ENCODE measurements at regions not wholly inside any gene's neighbourhood (a gene's known extent, or its start where the extent isn't known, plus 50 kb on each side); places are given as distances from the start of the nearest gene placed in this dataset.

GRCh38 chr20:7029019-7029418 is 261.5 kb downstream of the BMP2 start:
- peaks cover 2% of the 10 kb centered on the region; the same call in 1 of the 2 replicates for H3K9me3 ChIP-seq (ENCODE audit: control insufficient read depth, insufficient read depth, low read length)
- H3K14ac ChIP-seq (replicated peaks; ENCODE audit: low read depth, low read length): no peak overlapping the region
- ATAC-seq (ENCODE audit: low read depth): no peak
- dilution Hi-C loops (cut with HindIII; ENCODE audit: low sequenced_read_pairs, unreplicated experiment): no loop called here
- H3K4me3 ChIP-seq (ENCODE audit: insufficient read depth, low read depth, low read length): no peak overlapping the region
- in situ Hi-C loops (cut with MboI; ENCODE audit: low sequenced_read_pairs): no loop called here
- no peak overlapping the region for H3K9ac ChIP-seq (ENCODE audit: low read depth, low read length)
- DNase-seq: no peak
- no peak overlapping the region for H2BK15ac ChIP-seq (ENCODE audit: low read depth, low read length)
- H4K20me1 ChIP-seq (ENCODE audit: insufficient read depth, low read length): no peaks in the 10 kb centered on the region
- no peaks in the 10 kb centered on the region for H3K79me1 ChIP-seq (ENCODE audit: low read depth in 1 of 2, low read length in 2 of 2)
- H3K23ac ChIP-seq (ENCODE audit: low read depth, low read length): no peak overlapping the region
- H2BK5ac ChIP-seq (ENCODE audit: low read depth, low read length, poor library complexity, severe bottlenecking): no peak overlapping the region
- no peak overlapping the region for H2AFZ ChIP-seq (replicated peaks; ENCODE audit: low read length, poor library complexity)
- ChIA-PET CTCF (no interaction called here), POLR2A (ENCODE audit: unreplicated experiment) (no interaction called here)
- TF ChIP-seq MXI1 (IDR thresholded peaks at IDR 0.05; ENCODE audit: borderline replicate concordance, low read depth, low read length): no peak
- no peak for TF ChIP-seq SMC3 (IDR thresholded peaks at IDR 0.05; ENCODE audit: low read depth, low read length)
- no peak for TF ChIP-seq POLR2A (IDR thresholded peaks at IDR 0.05; ENCODE audit: low read depth, low read length)
- TF ChIP-seq MAFK (IDR thresholded peaks at IDR 0.05; ENCODE audit: low read depth, low read length): no peak
- TF ChIP-seq RAD21 (IDR thresholded peaks at IDR 0.05; ENCODE audit: low read length): no peak
- no peak for TF ChIP-seq RCOR1 (IDR thresholded peaks at IDR 0.05; ENCODE audit: insufficient replicate concordance, low read length)
- TF ChIP-seq BHLHE40 (IDR thresholded peaks at IDR 0.05; ENCODE audit: low read depth, low read length): no peak
- no peak for TF ChIP-seq MAZ (IDR thresholded peaks at IDR 0.05; ENCODE audit: borderline replicate concordance, low read depth, low read length)
- TF ChIP-seq CTCF (conservative IDR thresholded peaks at IDR 0.05; ENCODE audit: low read depth, low read length): no peak
- TF ChIP-seq NFE2L2 (IDR thresholded peaks at IDR 0.05; ENCODE audit: low read depth, low read length): no peak
- TF ChIP-seq RFX5 (IDR thresholded peaks at IDR 0.05; ENCODE audit: low read depth, low read length): no peak
- TF ChIP-seq ELK1 (IDR thresholded peaks at IDR 0.05; ENCODE audit: borderline replicate concordance, low read depth, low read length): no peak
- TF ChIP-seq FOS (IDR thresholded peaks at IDR 0.05; ENCODE audit: low read depth, low read length): no peak
- no peak for TF ChIP-seq USF2 (IDR thresholded peaks at IDR 0.05; ENCODE audit: low read depth, low read length)
- no peak for TF ChIP-seq CEBPB (IDR thresholded peaks at IDR 0.05; ENCODE audit: low read depth, low read length)
- TF ChIP-seq CHD1 (IDR thresholded peaks at IDR 0.05; ENCODE audit: low read depth, low read length): no peak
- no peak overlapping the region for H2BK120ac ChIP-seq (ENCODE audit: low read depth, low read length)
- H3K36me3 ChIP-seq (ENCODE audit: control insufficient read depth, insufficient read depth, low read length): no peaks in the 10 kb centered on the region
- no peak overlapping the region for H4K8ac ChIP-seq (ENCODE audit: low read depth in 2 of 2, low read length in 2 of 2)
- no peak overlapping the region for H3K56ac ChIP-seq (ENCODE audit: extremely low read depth, insufficient read depth, low read length)
- no peak overlapping the region for H3K4me2 ChIP-seq (ENCODE audit: low read depth, low read length)
- H3K4me1 ChIP-seq (ENCODE audit: control insufficient read depth, insufficient read depth, low read length): no peaks in the 10 kb centered on the region
- no peak overlapping the region for H3K18ac ChIP-seq (ENCODE audit: low read depth, low read length)
- no TSS peak for BruUV-seq (replicated peaks)
- H2AK9ac ChIP-seq (replicated peaks; ENCODE audit: low read depth, low read length, poor library complexity): no peak overlapping the region
- WGBS, 2 experiments (ENCODE audit: extremely low coverage in 2 of 2, insufficient read length in 1 of 2): no CpG with 5 or more reads among the region's 4 CpGs
- no peak overlapping the region for H4K5ac ChIP-seq (ENCODE audit: low read depth, low read length)
- no peak overlapping the region for H3K4ac ChIP-seq (ENCODE audit: low read depth, low read length)
- H3K27me3 ChIP-seq (ENCODE audit: control insufficient read depth, insufficient read depth, low read length): no peaks in the 10 kb centered on the region
- no peak overlapping the region for H4K91ac ChIP-seq (ENCODE audit: insufficient read depth, low read depth, low read length)
- intact Hi-C loops (cut with micrococcal nuclease): no loop called here
- no peaks in the 10 kb centered on the region for H3K9me1 ChIP-seq (ENCODE audit: insufficient read depth, low read length)
- H2AK5ac ChIP-seq (ENCODE audit: low read depth, low read length): no peak overlapping the region
- H2BK20ac ChIP-seq (ENCODE audit: low read depth, low read length): no peak overlapping the region
- H3K27ac ChIP-seq (ENCODE audit: insufficient read depth, low read length): no peak overlapping the region
